Urothelium cell line (cell line): ENCODE measurements at regions not wholly inside any gene's neighbourhood (a gene's known extent, or its start where the extent isn't known, plus 50 kb on each side); places are given as distances from the start of the nearest gene placed in this dataset.
A peak's percentile ranks its signal among the peaks of the same experiment; 100 is the strongest.
"Not testable (repeated sequence)": the region's sequence is repeated elsewhere in the genome, so short reads cannot be mapped to it uniquely, and the experiment has no call there.

Source experiments
- DNase-seq: peaks from one replicate; pipeline ENCODE4 v3.0.0; 2011; ENCODE audit warnings: low spot score, mixed read lengths
- FAIRE-seq: peaks from 2 replicates; lab custom pipeline; 2011; peaks lifted over from hg19 to GRCh38; lab: Jason Lieb, UNC

DNA sequence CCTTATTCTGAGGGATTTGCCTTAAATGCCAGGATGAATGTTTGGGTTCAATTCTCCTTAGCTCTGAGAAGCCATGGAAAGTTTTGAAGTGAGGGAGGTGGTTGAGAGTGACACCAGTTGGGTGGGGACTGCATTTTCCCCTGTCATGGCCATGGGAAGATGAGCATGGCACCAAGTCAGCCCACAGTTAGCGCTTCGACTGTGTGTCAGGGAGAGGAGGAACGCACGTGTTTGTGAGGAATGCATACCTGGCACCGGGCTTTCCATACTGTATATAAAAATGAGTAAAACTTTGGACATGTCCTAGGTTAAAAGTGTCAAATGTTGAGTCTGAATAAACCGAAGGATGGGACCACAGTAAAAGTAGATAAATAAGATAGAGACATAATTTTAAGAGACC, 187.5 kb upstream of the KL start:
- FAIRE-seq (no peak), DNase-seq (no peak)

- FAIRE-seq (no peak), DNase-seq (no peak)
These were observed 187.0 kb upstream of the KL start for GRCh38 chr13:32829269-32829668.

DNA sequence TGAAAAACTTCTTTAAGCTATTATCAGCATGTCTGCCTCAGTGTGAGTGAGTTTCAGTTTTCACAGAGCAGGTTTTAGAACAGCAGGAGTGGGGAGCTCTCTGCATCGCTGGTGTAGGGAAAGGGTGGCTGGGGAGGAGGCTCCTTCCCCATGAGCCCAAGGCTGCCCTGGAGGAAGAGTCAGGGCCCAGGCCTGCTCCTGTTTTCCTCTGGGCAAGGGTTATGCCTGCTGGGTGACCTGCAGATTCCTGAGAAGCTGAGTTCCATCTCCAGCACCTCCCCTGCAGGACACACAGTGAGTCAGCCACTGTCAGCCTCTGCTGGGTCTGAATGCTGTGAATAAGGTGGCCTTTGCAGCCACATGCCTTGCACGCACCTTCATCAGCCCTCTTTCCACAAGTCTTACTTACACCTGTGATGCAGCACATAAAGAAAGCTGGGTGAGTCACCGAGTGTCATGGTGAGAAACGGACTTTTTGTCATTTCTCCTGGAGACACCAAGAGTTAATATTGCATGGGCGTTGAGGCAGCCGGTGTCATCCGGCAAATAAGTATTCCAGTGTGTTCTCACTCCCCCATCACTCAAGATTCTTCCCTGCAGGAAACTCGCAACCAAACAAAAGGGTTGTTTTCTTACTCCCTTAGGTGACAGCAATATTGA, 186.4 kb upstream of the KL start:
- FAIRE-seq = no peak
- peak; percentile 50 for DNase-seq

DNA sequence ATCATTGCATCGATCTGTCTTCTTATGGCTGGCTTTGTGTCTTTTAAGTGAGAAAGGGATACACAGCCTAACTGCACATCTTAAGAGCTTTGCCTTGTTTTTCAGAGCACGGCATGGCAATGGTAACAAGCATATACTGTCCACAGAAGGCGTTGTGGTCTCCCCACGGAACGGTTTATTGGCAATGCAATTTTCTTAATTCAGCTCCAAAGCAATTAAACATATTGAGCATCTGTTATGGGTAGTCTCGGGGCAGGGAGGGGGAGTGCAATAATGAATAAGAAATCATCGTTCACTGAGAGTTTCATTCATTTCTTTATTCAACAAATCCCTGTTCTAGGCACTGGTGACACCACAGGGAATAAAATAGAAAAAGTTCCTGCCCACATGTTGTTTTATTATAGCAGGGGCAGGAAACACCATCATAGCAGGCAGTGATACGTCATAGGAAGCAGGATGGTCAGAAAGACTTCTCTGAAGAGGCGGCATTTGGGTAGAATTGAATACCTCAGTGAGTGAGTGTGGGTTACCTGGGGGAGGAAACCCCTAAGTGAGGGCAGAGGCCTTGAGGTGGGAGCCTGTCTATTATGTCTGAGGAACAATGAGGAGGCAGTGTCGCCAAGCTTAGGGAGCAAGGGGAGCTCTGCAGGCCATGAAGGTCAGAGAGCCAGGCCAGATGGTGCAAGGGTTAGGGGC, 185.7 kb upstream of the KL start:
- no peak for FAIRE-seq

DNA sequence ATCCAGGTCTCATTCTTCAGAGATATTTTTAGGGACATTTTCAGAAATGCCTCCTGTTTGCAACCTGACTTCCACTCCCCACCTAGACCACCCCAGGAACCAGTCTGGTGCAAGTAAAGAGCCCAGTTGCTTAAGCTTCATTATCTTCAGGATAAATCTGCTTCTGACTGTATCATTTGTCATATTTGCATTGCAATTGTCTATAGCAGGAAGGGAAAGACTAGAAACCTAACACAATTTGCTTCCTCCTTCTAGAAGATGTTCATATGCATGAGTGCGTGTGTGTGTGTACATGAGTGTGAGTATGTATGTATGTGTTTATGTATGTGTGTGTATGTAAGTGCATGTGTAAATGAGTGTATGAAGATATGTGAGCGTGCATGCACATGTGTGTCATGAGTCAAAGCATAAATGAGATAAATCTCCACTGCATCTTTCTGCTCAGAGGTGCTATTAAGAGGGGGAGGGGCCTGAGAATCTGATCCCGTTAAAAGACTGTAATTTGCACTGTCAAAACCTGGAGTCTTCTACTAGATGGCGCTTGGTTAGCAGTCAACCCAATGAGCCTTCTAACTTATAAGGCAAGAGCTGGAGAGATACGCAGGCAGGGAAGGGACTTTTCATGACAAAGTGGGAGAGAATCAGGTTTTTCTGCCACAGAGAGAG, 178.8 kb upstream of the KL start:
- no peak for FAIRE-seq
- no peak for DNase-seq

More for the DNA sequence above, 185.7 kb upstream of the KL start:
- no peak for DNase-seq

GRCh38 chr13:32837973-32838927, 178.0 kb upstream of the KL start:
- FAIRE-seq (no peak), DNase-seq (no peak)

DNA sequence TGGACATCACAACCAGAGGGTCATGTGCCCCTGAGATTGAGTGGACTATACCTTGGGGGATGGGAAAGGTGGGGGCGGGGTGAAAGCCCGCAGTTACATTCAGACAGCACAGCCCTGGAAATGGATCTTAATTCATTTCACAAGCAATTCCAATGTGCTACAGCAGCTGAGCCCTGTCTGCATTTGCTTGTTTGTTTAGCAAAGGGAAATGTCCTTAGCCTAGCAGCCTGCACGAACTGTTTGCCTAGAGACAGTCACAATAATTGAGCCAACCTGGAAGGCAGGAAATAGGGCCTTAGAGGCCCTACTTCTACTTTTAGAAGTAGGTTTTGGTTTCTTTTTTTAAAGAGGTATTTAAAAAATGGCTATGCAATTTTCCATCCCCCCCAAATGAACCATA, 177.3 kb upstream of the KL start:
- DNase-seq (no peak), FAIRE-seq (no peak)

DNA sequence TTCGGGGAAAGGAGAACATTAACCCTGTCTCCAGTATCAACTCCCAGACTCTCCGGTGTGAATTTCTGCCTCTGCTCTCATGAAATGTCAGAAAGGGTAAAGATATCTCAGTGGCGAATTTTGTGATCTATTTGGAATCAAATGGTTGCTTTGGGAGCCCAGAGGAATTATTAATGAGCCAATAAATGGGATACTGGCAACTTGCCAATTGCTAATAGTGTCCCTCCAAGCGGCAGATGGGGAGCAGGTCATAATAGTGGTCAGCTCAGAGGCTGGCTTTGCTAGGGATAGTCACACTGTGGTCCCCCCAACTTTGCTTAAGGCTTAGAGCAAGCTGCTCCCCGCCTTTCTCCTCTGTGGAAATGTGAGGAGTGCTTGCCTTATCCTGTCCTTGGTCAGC, 176.1 kb upstream of the KL start:
- FAIRE-seq = no peak
- no peak for DNase-seq

GRCh38 chr13:32840989-32841713, 175.1 kb upstream of the KL start:
- FAIRE-seq = no peak
- peak; percentile 9 for DNase-seq

- no peak for DNase-seq
- no peak for FAIRE-seq
These were observed 170.0 kb upstream of the KL start for GRCh38 chr13:32845952-32846950.

- DNase-seq, FAIRE-seq: not testable (repeated sequence)
These were observed 168.2 kb upstream of the KL start for GRCh38 chr13:32847976-32848375.

GRCh38 chr13:32849369-32849768, 166.9 kb upstream of the KL start:
- FAIRE-seq = no peak

GRCh38 chr13:32850316-32851052, 165.7 kb upstream of the KL start:
- DNase-seq (no peak), FAIRE-seq (no peak)

More at GRCh38 chr13:32849369-32849768, 166.9 kb upstream of the KL start:
- DNase-seq = no peak

- DNase-seq = no peak
- no peak for FAIRE-seq
These were observed 164.8 kb upstream of the KL start for GRCh38 chr13:32851083-32852069.

DNA sequence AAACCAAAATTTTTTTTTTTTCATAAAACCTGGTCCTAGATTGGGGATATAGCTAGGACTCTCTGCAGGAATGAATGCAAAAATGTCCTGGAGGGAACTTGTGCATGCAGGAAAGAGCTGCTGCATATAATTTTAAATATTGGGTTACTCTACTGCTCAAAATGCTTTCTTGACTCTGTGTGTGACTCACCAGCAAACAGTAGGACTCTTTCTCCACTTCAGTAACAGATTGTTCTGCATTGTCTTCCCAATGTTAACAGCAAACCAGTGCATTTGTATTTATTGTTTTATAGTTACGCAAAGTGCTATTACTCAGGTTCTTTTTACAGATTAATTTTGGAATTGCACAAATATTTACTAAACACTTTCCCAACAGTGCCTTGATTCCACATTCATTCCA, 163.7 kb upstream of the KL start:
- DNase-seq = no peak

GRCh38 chr13:32857077-32857476, 159.1 kb upstream of the KL start:
- FAIRE-seq = no peak

More for the DNA sequence above, 163.7 kb upstream of the KL start:
- FAIRE-seq = no peak

DNA sequence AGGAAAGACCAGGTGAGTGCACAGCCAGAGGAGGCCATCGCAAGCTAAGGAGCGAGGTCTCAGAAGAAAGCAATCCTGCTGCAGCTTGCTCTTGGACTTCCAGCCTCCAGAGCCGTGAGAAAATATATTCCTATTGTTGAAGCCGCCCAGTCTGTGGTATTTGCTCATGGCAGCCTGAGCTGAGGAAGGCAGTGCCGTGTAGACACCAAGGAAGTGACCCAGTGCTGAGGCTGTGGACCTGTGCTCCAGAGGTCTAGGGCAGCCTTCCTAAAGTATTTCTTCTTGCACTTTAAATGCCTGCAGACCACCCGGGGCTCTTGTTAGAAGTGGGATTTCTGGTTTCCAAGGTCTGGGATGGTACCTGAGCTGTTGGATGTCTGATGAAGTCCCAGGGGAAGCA, 158.5 kb upstream of the KL start:
- FAIRE-seq (no peak), DNase-seq (no peak)

More at GRCh38 chr13:32857077-32857476, 159.1 kb upstream of the KL start:
- no peak for DNase-seq
